ENCODE measurements at regions not wholly inside any gene's neighbourhood (a gene's known extent, or its start where the extent isn't known, plus 50 kb on each side); places are given as distances from the start of the nearest gene placed in this dataset.
"Not testable (repeated sequence)": the region's sequence is repeated elsewhere in the genome, so short reads cannot be mapped to it uniquely, and the experiment has no call there.

GRCh38 chr2:234405462-234405861 lies 91.4 kb downstream of the ARL4C start:
- no peak for DNase-seq

- no peak for DNase-seq
Observed at GRCh38 chr2:234404957-234405356, 91.9 kb downstream of the ARL4C start.

GRCh38 chr2:234403751-234404150 lies 93.1 kb downstream of the ARL4C start:
- DNase-seq: no peak

- no peak for DNase-seq
Observed at GRCh38 chr2:234403074-234403473, 93.8 kb downstream of the ARL4C start.

- no peak for DNase-seq
Observed at GRCh38 chr2:234401426-234401825, 95.5 kb downstream of the ARL4C start.

- no peak for DNase-seq
Observed at GRCh38 chr2:234399451-234400246, 97.2 kb downstream of the ARL4C start.

GRCh38 chr2:234398531-234398930 lies 98.3 kb downstream of the ARL4C start:
- DNase-seq: no peak

- peak; percentile 94 for DNase-seq
Observed at GRCh38 chr2:234395891-234396420, 100.9 kb downstream of the ARL4C start.

- DNase-seq: no peak
Observed at GRCh38 chr2:234394450-234394849, 102.4 kb downstream of the ARL4C start.

GRCh38 chr2:234393354-234393753 lies 103.5 kb downstream of the ARL4C start:
- no peak for DNase-seq

GRCh38 chr2:234392041-234392615 lies 104.8 kb downstream of the ARL4C start:
- no peak for DNase-seq

- no peak for DNase-seq
Observed at GRCh38 chr2:234391625-234392024, 105.3 kb downstream of the ARL4C start.

- not testable (repeated sequence) for DNase-seq
Observed at GRCh38 chr2:234389661-234390060, 107.2 kb downstream of the ARL4C start.

- no peak for DNase-seq
Observed at GRCh38 chr2:234388591-234388990, 108.3 kb downstream of the ARL4C start.

GRCh38 chr2:234386971-234387370 lies 109.9 kb downstream of the ARL4C start:
- DNase-seq: no peak

- no peak for DNase-seq
Observed at GRCh38 chr2:234382131-234382530, 114.8 kb downstream of the ARL4C start.

- not testable (repeated sequence) for DNase-seq
Observed at GRCh38 chr2:234378958-234379357, 117.9 kb downstream of the ARL4C start.

- DNase-seq: no peak
Observed at GRCh38 chr2:234378440-234378839, 118.4 kb downstream of the ARL4C start.

GRCh38 chr2:234377761-234378391 lies 119.0 kb downstream of the ARL4C start:
- DNase-seq: no peak

- no peak for DNase-seq
Observed at GRCh38 chr2:234376229-234376628, 120.7 kb downstream of the ARL4C start.

GRCh38 chr2:234375176-234375880 lies 121.6 kb downstream of the ARL4C start:
- DNase-seq: no peak

GRCh38 chr2:234374736-234375135 lies 122.1 kb downstream of the ARL4C start:
- DNase-seq: no peak

- no peak for DNase-seq
Observed at GRCh38 chr2:234374150-234374508, 122.8 kb downstream of the ARL4C start.

Data from NCI-H2081 treated with DMSO at 0.1 percent for 48 hours (cell line).